CD4-positive, alpha-beta T cell (primary cell): ENCODE measurements at regions not wholly inside any gene's neighbourhood (a gene's known extent, or its start where the extent isn't known, plus 50 kb on each side); places are given as distances from the start of the nearest gene placed in this dataset.

ENCODE experiments used
- ATAC-seq: fragments of 200-7000 bp; cut with Tn5 transposase; one replicate; pipeline ENCODE4 v1.10.0; 2022; ENCODE audit warnings: mild to moderate bottlenecking; ENCODE audit not compliant: poor library complexity
- CTCF ChIA-PET: fragments of 350-600 bp; sonication (Branson Sonifier 250); formaldehyde crosslinking; loops from one replicate; lab custom pipeline; 2021; ENCODE audit warnings: antibody characterized with exemption, inconsistent platforms; lab: Charles Lee
- POLR2A ChIA-PET: fragments of 350-600 bp; sonication (Branson Sonifier 250); formaldehyde crosslinking; loops from one replicate; lab custom pipeline; 2021; ENCODE audit warnings: antibody characterized with exemption, inconsistent platforms; lab: Charles Lee
- DNase-seq, 14 experiments: peaks; one replicate each; pipeline ENCODE4 v3.0.0-alpha.2; 2013 to 2020; ENCODE audit warnings: mixed read lengths in 2 of 14
- H3K27ac ChIP-seq, 2 donors: one replicate each; pipeline versions ENCODE4 v1.5.1 to v1.7.0; 2013; ENCODE audit warnings: low read length in 2 of 2, low read depth in 1 of 2, mild to moderate bottlenecking in 1 of 2
- H3K27me3 ChIP-seq, 2 experiments: 1 replicate in 1 of 2; 2 replicates in 1 of 2; pipeline versions ENCODE4 v1.6.1 to v1.7.0; 2013; ENCODE audit warnings: low read length in 2 of 2, control low read depth in 1 of 2, mild to moderate bottlenecking in 1 of 2, moderate library complexity in 1 of 2; ENCODE audit not compliant: insufficient read depth in 2 of 2, control insufficient read depth in 1 of 2
- H3K36me3 ChIP-seq: one replicate; pipeline ENCODE4 v1.6.1; 2013; ENCODE audit warnings: low read length, control low read depth; ENCODE audit not compliant: insufficient read depth
- H3K4me1 ChIP-seq: one replicate; pipeline ENCODE4 v1.6.1; 2013; ENCODE audit warnings: low read length, control low read depth; ENCODE audit not compliant: insufficient read depth
- H3K4me3 ChIP-seq: one replicate; pipeline ENCODE4 v1.5.1; 2013; ENCODE audit warnings: mild to moderate bottlenecking, low read length, moderate library complexity
- H3K9me3 ChIP-seq, 2 experiments: 1 replicate in 1 of 2; 2 replicates in 1 of 2; pipeline versions ENCODE4 v1.6.1 to v1.7.0; 2013; ENCODE audit warnings: low read length in 2 of 2, mild to moderate bottlenecking in 2 of 2, control low read depth in 1 of 2, moderate library complexity in 1 of 2; ENCODE audit not compliant: control insufficient read depth in 1 of 2, insufficient read depth in 1 of 2
- H3K27ac Mint-ChIP-seq: one replicate; pipeline ENCODE4 v1.8.0; 2020; ENCODE audit warnings: mixed read lengths
- H3K27me3 Mint-ChIP-seq: one replicate; pipeline ENCODE4 v1.8.0; 2021; ENCODE audit warnings: mixed read lengths
- H3K36me3 Mint-ChIP-seq: one replicate; pipeline ENCODE4 v1.8.0; 2021; ENCODE audit warnings: low read depth, mixed read lengths
- H3K4me1 Mint-ChIP-seq: one replicate; pipeline ENCODE4 v1.8.0; 2021; ENCODE audit warnings: low read depth, mixed read lengths
- H3K4me3 Mint-ChIP-seq: one replicate; pipeline ENCODE4 v1.8.0; 2020; ENCODE audit warnings: mild to moderate bottlenecking, mixed read lengths
- H3K9me3 Mint-ChIP-seq: one replicate; pipeline ENCODE4 v1.8.0; 2020; ENCODE audit warnings: mixed read lengths
- CTCF ChIP-seq: fragments of 200-600 bp; IDR thresholded peaks from one replicate; pipeline ENCODE4 v1.8.0; 2022; ENCODE audit warnings: antibody characterized with exemption, mild to moderate bottlenecking
- intact Hi-C, 2 experiments: fragments of 100-400 bp; cut with DNase I in 1 of 2; cut with micrococcal nuclease in 1 of 2; formaldehyde crosslinking; loops; one replicate each; pipeline versions ENCODE4 v1.15.1 to v1.9.0; 2023 to 2025; cut with DNase I, micrococcal nuclease

GRCh38 chr3:147333098-147333497 lies 73.2 kb downstream of the ZIC4 start:
- H3K4me3 ChIP-seq: no peak overlapping the region
- no peaks in the 10 kb centered on the region for H3K36me3 ChIP-seq
- ATAC-seq: no peak
- DNase-seq: no peak
- H3K4me1 ChIP-seq: no peaks in the 10 kb centered on the region
- TF ChIP-seq CTCF: no peak
- ChIA-PET POLR2A (no interaction called here), CTCF (no interaction called here)
- no peaks in the 10 kb centered on the region for H3K27me3 Mint-ChIP-seq
- no peaks in the 10 kb centered on the region for H3K9me3 ChIP-seq
- H3K27me3 ChIP-seq: no peaks in the 10 kb centered on the region
- no peak overlapping the region for H3K4me3 Mint-ChIP-seq
- H3K36me3 Mint-ChIP-seq: no peaks in the 10 kb centered on the region
- intact Hi-C loops: no loop called here
- H3K4me1 Mint-ChIP-seq: no peaks in the 10 kb centered on the region
- H3K27ac ChIP-seq: no peak overlapping the region
- no peak overlapping the region for H3K27ac Mint-ChIP-seq
- peaks cover 1% of the 10 kb centered on the region for H3K9me3 Mint-ChIP-seq

GRCh38 chr3:147328711-147329110 lies 77.6 kb downstream of the ZIC4 start:
- H3K4me1 Mint-ChIP-seq: no peaks in the 10 kb centered on the region
- no peak overlapping the region for H3K27ac Mint-ChIP-seq
- CTCF ChIA-PET: no interaction called here
- TF ChIP-seq CTCF: no peak
- H3K27me3 Mint-ChIP-seq: no peaks in the 10 kb centered on the region
- POLR2A ChIA-PET: no interaction called here
- Histone ChIP-seq H3K4me3 (no peak overlapping the region), H3K4me1 (no peaks in the 10 kb centered on the region), H3K36me3 (no peaks in the 10 kb centered on the region), H3K27ac (no peak overlapping the region), H3K9me3 (no peaks in the 10 kb centered on the region), H3K27me3 (no peaks in the 10 kb centered on the region)
- H3K36me3 Mint-ChIP-seq: no peaks in the 10 kb centered on the region
- DNase-seq (no peak), ATAC-seq (no peak)
- no peak overlapping the region for H3K4me3 Mint-ChIP-seq
- intact Hi-C loops: no loop called here
- H3K9me3 Mint-ChIP-seq: peaks cover 6% of the 10 kb centered on the region

GRCh38 chr3:147324356-147324755 lies 82.0 kb downstream of the ZIC4 start:
- no peaks in the 10 kb centered on the region for H3K9me3 ChIP-seq
- H3K27ac ChIP-seq: no peak overlapping the region
- H3K4me1 ChIP-seq: no peaks in the 10 kb centered on the region
- no peak for TF ChIP-seq CTCF
- intact Hi-C loops: no loop called here
- no peaks in the 10 kb centered on the region for H3K4me1 Mint-ChIP-seq
- ChIA-PET CTCF (no interaction called here), POLR2A (no interaction called here)
- H3K4me3 ChIP-seq: no peak overlapping the region
- no peak for DNase-seq
- no peak overlapping the region for H3K27ac Mint-ChIP-seq
- no peaks in the 10 kb centered on the region for H3K27me3 Mint-ChIP-seq
- no peaks in the 10 kb centered on the region for H3K27me3 ChIP-seq
- H3K4me3 Mint-ChIP-seq: no peak overlapping the region
- no peaks in the 10 kb centered on the region for H3K36me3 Mint-ChIP-seq
- no peaks in the 10 kb centered on the region for H3K36me3 ChIP-seq
- no peak for ATAC-seq
- peaks cover 6% of the 10 kb centered on the region for H3K9me3 Mint-ChIP-seq
